HepG2 (cell line): ENCODE measurements at regions not wholly inside any gene's neighbourhood (a gene's known extent, or its start where the extent isn't known, plus 50 kb on each side); places are given as distances from the start of the nearest gene placed in this dataset.

ENCODE experiments used
- ATAC-seq: fragments of 200-7000 bp; cut with Tn5 transposase; 3 replicates; pipeline ENCODE4 v1.9.1; 2020; ENCODE audit warnings: mild to moderate bottlenecking, moderate library complexity
- BruUV-seq: library from RNA; stranded (reverse); fragments of 400-500 nt; replicated peaks from 2 replicates; lab custom pipeline; 2021; lab: Mats Ljungman, UMichigan
- CTCF ChIA-PET: fragments of 300-600 bp; formaldehyde crosslinking; extraction: SDS; loops from one replicate; lab custom pipeline; 2021; ENCODE audit warnings: low total read pairs, inconsistent platforms, low intra/inter-chr PET ratio; lab: Yijun Ruan, JAX
- POLR2A ChIA-PET: fragments of 350-600 bp; sonication (Branson Sonifier 250); formaldehyde crosslinking; loops from one replicate; lab custom pipeline; 2020; ENCODE audit warnings: antibody characterized with exemption, inconsistent platforms; lab: Yijun Ruan, JAX
- DNase-seq: peaks from one replicate; pipeline ENCODE4 v3.0.0-alpha.2; 2015; ENCODE audit warnings: low spot score
- FAIRE-seq: peaks from 3 replicates; lab custom pipeline; 2011; peaks lifted over from hg19 to GRCh38; lab: Jason Lieb, UNC
- H2AFZ ChIP-seq: one replicate; pipeline ENCODE4 v1.6.1; 2011; ENCODE audit warnings: low read length, inconsistent platforms
- H3K27ac ChIP-seq: fragments of 300-600 bp; 3 replicates; pipeline ENCODE4 v1.8.0; 2011; ENCODE audit warnings: mixed run types, mild to moderate bottlenecking, mixed read lengths, low read length, inconsistent platforms; ENCODE audit not compliant: insufficient read depth; ENCODE audit errors: extremely low read length
- H3K27me3 ChIP-seq, 2 experiments: fragments of 200-600 bp in 1 of 2; 2 replicates in 1 of 2; 3 replicates in 1 of 2; pipeline versions ENCODE4 v1.6.0 to v1.8.0; 2011; ENCODE audit warnings: low read length in 2 of 2, mild to moderate bottlenecking in 2 of 2, moderate library complexity in 2 of 2, inconsistent platforms in 1 of 2; ENCODE audit not compliant: insufficient read depth in 2 of 2, control insufficient read depth in 1 of 2
- H3K36me3 ChIP-seq, 2 experiments: fragments of 200-600 bp in 1 of 2; replicated peaks in 1 of 2; 2 replicates in 1 of 2; 3 replicates in 1 of 2; pipeline versions ENCODE4 v1.5.1 to v1.8.0; 2011; ENCODE audit warnings: low read length in 2 of 2, inconsistent platforms in 1 of 2; ENCODE audit not compliant: insufficient read depth in 2 of 2, control insufficient read depth in 1 of 2
- H3K4me1 ChIP-seq: 2 replicates; pipeline ENCODE4 v1.5.1; 2012; ENCODE audit warnings: low read length, inconsistent platforms; ENCODE audit not compliant: insufficient read depth
- H3K4me2 ChIP-seq: 2 replicates; pipeline ENCODE4 v1.6.0; 2011; ENCODE audit warnings: low read depth, low read length, inconsistent platforms
- H3K4me3 ChIP-seq, 3 experiments: fragments of 200-600 bp in 1 of 3; sonication (generic), shearing (Covaris generic) in 1 of 3; replicated peaks in 1 of 3; 2 replicates each; pipeline ENCODE4 v1.5.1; 2011 to 2016; ENCODE audit warnings: low read length in 3 of 3, inconsistent platforms in 2 of 3, low read depth in 2 of 3, mild to moderate bottlenecking in 2 of 3, control low read depth in 1 of 3, mixed read lengths in 1 of 3; ENCODE audit not compliant: insufficient read depth in 1 of 3
- H3K79me2 ChIP-seq: one replicate; pipeline ENCODE4 v1.6.1; 2011; ENCODE audit warnings: low read length, inconsistent platforms; ENCODE audit not compliant: insufficient read depth
- H3K9ac ChIP-seq: 2 replicates; pipeline ENCODE4 v1.6.0; 2011; ENCODE audit warnings: mild to moderate bottlenecking, low read depth, low read length, inconsistent platforms; ENCODE audit not compliant: insufficient read depth
- H3K9me3 ChIP-seq: 2 replicates; pipeline ENCODE4 v1.5.1; 2012; ENCODE audit warnings: mild to moderate bottlenecking, low read length
- H4K20me1 ChIP-seq: 2 replicates; pipeline ENCODE4 v1.6.0; 2011; ENCODE audit warnings: inconsistent platforms, mild to moderate bottlenecking, low read length, moderate library complexity; ENCODE audit not compliant: insufficient read depth
- MIER3 ChIP-seq: IDR thresholded peaks from 2 replicates; pipeline ENCODE4 v1.6.1; 2016; ENCODE audit warnings: missing compliant biosample characterization, borderline replicate concordance
- RARA ChIP-seq: IDR thresholded peaks from 2 replicates; pipeline ENCODE4 v1.6.1; 2016; ENCODE audit warnings: missing genetic modification reagents, missing compliant biosample characterization
- U2AF1 ChIP-seq: fragments of 200-400 bp; formaldehyde crosslinking; optimal IDR thresholded peaks from 2 replicates; pipeline ENCODE3; 2017; ENCODE audit warnings: mild to moderate bottlenecking, low read depth, low read length
- ZNF550 ChIP-seq: sonication (generic); formaldehyde crosslinking; IDR thresholded peaks from 2 replicates; pipeline ENCODE4 v1.4.0; 2020; ENCODE audit warnings: mild to moderate bottlenecking, missing genetic modification reagents, borderline replicate concordance
- ZSCAN22 ChIP-seq: sonication (generic); formaldehyde crosslinking; IDR thresholded peaks from 2 replicates; pipeline ENCODE4 v1.4.0; 2020; ENCODE audit warnings: mild to moderate bottlenecking, missing genetic modification reagents
- WGBS: methylation state at CpG from one replicate; pipeline ENCODE4 v1.1.6; 2017; ENCODE audit warnings: low lambda C conversion rate; 5-methylcytosine and 5-hydroxymethylcytosine counted together
- in situ Hi-C: cut with HindIII; loops from 2 replicates; pipeline ENCODE4 v1.10.0; 2017; ENCODE audit warnings: low pct_unique_long_range_greater_than_20kb; ENCODE audit not compliant: extremely low pct_ligation_motif_present
- intact Hi-C: fragments of 100-400 bp; cut with micrococcal nuclease; formaldehyde crosslinking; loops from one replicate; pipeline ENCODE4 v1.10.0; 2022; ENCODE audit not compliant: unreplicated experiment
- TF ChIP-seq, protein P1 (sequence below): sonication (generic); formaldehyde crosslinking; IDR thresholded peaks from 2 replicates; pipeline ENCODE4 v1.4.0; 2020; ENCODE audit warnings: missing genetic modification reagents, borderline replicate concordance

- TF ChIP-seq, protein P1, sequence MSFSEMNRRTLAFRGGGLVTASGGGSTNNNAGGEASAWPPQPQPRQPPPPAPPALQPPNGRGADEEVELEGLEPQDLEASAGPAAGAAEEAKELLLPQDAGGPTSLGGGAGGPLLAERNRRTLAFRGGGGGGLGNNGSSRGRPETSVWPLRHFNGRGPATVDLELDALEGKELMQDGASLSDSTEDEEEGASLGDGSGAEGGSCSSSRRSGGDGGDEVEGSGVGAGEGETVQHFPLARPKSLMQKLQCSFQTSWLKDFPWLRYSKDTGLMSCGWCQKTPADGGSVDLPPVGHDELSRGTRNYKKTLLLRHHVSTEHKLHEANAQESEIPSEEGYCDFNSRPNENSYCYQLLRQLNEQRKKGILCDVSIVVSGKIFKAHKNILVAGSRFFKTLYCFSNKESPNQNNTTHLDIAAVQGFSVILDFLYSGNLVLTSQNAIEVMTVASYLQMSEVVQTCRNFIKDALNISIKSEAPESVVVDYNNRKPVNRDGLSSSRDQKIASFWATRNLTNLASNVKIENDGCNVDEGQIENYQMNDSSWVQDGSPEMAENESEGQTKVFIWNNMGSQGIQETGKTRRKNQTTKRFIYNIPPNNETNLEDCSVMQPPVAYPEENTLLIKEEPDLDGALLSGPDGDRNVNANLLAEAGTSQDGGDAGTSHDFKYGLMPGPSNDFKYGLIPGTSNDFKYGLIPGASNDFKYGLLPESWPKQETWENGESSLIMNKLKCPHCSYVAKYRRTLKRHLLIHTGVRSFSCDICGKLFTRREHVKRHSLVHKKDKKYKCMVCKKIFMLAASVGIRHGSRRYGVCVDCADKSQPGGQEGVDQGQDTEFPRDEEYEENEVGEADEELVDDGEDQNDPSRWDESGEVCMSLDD (CRISPR knock-in tag), result no peak
- TF ChIP-seq ZSCAN22 (CRISPR knock-in tag) (no peak), MIER3 (CRISPR knock-in tag) (no peak)
Observed at GRCh38 chr12:104856531-104856930, 101.6 kb downstream of the SLC41A2 start (continued).

- no peak overlapping the region for H3K9ac ChIP-seq
- H2AFZ ChIP-seq, result no peak overlapping the region
- no peaks in the 10 kb centered on the region for H3K4me1 ChIP-seq
- ChIA-PET POLR2A (no interaction called here), CTCF (no interaction called here)
- no peaks in the 10 kb centered on the region for H3K36me3 ChIP-seq
- TF ChIP-seq U2AF1 (no peak), RARA (CRISPR knock-in tag) (no peak), ZNF550 (no peak)
- ATAC-seq (no peak), DNase-seq (no peak), FAIRE-seq (no peak)
- intact Hi-C loops (no loop called here), in situ Hi-C loops (no loop called here)
- H3K9me3 ChIP-seq, result no peaks in the 10 kb centered on the region
- no TSS peak for BruUV-seq
- H4K20me1 ChIP-seq, result no peaks in the 10 kb centered on the region
- 94% methylated on average over 6 of the region's 6 CpGs for WGBS
- H3K27me3 ChIP-seq, result no peaks in the 10 kb centered on the region
- no peak overlapping the region for H3K27ac ChIP-seq
- H3K79me2 ChIP-seq, result no peaks in the 10 kb centered on the region
- no peak overlapping the region for H3K4me2 ChIP-seq
- no peak overlapping the region for H3K4me3 ChIP-seq
Observed at GRCh38 chr12:104855599-104855998, 102.5 kb downstream of the SLC41A2 start.
